NCI-H2196 treated with DMSO at 0.1 percent for 48 hours (cell line): ENCODE measurements at regions not wholly inside any gene's neighbourhood (a gene's known extent, or its start where the extent isn't known, plus 50 kb on each side); places are given as distances from the start of the nearest gene placed in this dataset.
"Not testable (repeated sequence)": the region's sequence is repeated elsewhere in the genome, so short reads cannot be mapped to it uniquely, and the experiment has no call there.

Source experiments
- DNase-seq: peaks from one replicate; lab custom pipeline; 2025; ENCODE audit not compliant: unreplicated experiment; lab: John Stamatoyannopoulos, UW

DNA sequence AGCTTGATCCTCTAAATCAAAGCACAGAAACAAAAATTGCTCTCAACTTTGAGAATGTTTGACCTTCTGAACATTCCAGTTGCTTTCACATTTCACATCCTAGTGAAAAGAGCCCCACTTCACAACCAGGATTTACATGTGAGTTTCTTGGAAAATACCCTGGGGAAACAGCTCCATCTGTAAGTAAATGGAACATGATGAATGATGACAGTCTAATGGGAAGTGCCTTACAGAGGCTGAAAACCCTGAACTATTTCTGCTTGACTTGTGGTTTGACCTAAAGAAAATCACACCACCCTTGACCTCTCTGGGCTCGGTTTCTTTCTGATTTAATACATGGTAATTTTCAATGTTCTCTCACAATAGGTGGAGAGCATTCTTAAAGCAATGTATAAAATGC lies 499.4 kb upstream of the API5 start:
- no peak for DNase-seq

GRCh38 chr11:42812960-42813359 lies 498.8 kb upstream of the API5 start:
- no peak for DNase-seq

GRCh38 chr11:42816471-42816870 lies 495.3 kb upstream of the API5 start:
- DNase-seq = no peak

- DNase-seq = no peak
Observed at GRCh38 chr11:42819126-42819525, 492.7 kb upstream of the API5 start.

DNA sequence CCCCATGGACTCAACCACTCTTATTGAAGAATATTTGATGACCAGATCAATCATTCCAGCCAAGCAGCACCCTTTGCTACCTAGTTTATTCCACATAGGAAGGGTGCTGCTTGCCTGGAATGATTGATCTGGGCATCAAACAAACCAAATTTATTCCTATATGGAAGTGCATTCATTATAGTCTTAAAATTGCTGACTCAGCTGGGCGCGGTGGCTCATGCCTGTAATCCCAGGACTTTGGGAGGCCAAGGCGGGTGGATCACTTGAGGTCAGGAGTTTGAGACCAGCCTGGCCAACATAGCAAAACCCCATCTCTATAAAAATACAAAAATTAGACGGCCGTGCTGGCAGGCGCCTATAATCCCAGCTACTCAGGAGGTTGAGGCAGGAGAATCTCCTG lies 489.6 kb upstream of the API5 start:
- DNase-seq = not testable (repeated sequence)

GRCh38 chr11:42823546-42823945 lies 488.2 kb upstream of the API5 start:
- no peak for DNase-seq

DNA sequence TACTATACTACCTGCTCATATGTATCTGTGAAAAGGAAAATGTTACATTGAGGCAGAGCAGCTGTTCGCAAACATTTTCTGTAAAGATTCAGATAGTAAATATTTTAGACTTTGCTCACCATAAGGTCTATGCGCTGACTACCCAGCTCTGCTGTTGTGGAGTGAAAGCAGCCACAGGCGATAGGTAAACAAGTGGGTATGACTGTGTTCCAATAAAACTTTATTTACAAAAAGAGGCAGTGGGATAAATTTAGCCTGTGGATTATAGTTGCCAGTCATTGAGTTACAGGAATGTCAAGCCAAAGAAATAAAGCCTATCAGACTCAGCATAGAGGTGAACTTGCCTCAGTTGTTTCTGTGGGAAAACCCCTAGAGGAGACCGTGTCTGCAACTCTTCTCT lies 487.7 kb upstream of the API5 start:
- DNase-seq = no peak

GRCh38 chr11:42825598-42825997 lies 486.2 kb upstream of the API5 start:
- DNase-seq = no peak

- no peak for DNase-seq
Observed at GRCh38 chr11:42827845-42828244, 484.0 kb upstream of the API5 start.

DNA sequence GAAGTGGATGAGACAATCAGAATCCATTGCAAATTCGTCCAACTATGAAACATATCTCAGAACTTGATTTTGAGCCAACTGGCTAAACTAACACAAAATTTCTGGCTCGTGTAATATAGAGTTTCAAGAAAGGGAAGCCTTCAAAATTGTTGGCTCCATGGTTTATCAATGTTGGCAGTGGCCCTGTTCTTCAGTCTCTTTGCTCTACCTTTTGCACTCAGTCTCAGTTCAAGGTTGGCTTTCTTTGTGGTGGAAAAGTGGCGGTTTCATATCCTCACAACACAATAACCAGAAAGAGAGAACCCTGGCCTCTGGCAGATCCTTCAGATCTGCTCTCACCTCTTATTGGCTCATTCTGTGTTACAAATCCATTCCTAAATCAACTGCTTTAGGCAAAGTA lies 473.8 kb upstream of the API5 start:
- no peak for DNase-seq

DNA sequence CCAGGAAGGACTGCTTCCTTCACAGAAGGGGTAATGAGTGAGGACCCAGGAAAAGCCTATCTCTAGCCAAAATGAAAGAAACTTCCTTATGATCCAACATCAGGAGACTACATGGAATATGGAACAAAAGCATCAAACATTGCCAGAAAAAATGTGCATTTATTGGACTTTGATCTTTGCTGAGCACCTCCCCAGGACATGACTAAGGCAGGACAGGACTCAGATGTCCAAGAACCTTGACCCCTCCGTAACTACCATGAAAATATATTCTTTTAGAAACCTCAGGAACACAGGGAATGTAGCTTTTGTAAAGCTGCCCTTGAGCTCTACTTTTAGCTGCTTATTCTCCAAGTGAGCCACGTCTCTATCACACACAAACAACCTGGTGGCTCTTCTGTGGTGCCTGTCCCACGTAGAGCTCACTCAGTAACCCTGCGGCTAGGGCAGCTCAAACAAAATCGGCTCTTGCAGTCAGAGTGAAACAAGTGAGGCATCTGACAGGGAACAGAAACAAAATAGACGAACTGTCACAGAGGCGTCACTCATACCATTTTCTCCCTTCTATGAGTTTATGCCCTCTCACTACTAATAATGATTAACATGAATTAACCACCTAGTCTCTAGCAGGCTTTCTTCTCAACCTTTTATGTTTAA lies 471.5 kb upstream of the API5 start:
- no peak for DNase-seq

DNA sequence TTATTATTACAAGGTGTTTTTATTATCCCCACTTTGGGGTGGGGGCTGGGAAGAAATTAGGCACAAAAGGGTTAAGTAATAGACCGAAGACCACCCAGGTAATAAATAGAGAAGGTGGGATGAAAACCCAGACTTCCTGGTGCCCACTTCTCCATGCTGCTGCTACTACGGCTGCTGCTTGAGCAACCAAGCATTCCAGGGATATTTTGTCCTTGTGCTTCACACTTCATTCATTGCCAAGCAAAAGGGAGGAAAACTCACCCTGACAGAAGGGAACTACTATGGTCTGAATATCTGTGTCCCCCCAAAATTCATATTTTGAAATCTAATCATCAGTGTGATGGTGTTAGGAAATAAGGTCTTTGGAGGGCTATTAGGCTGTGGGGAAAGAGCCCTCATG lies 470.9 kb upstream of the API5 start:
- DNase-seq = no peak

DNA sequence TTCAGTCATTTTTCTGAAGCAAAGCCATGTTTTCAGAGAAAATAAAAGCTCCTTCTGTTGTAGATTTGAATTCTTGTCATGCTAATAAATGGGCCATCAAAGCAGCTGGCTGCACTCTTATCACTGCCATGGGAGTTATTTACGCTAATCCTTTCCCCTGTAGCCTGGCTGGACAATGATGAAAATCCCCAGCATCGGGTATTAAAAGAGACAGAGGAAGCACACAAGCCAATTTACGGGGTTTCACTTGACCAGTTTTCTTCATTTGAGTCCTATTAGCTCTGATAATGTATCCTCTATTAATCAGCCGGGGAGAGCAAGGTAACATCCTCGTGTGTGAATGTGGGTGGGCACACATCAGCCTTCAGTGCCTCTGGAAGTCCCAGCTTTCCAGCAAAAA lies 470.2 kb upstream of the API5 start:
- DNase-seq = no peak

DNA sequence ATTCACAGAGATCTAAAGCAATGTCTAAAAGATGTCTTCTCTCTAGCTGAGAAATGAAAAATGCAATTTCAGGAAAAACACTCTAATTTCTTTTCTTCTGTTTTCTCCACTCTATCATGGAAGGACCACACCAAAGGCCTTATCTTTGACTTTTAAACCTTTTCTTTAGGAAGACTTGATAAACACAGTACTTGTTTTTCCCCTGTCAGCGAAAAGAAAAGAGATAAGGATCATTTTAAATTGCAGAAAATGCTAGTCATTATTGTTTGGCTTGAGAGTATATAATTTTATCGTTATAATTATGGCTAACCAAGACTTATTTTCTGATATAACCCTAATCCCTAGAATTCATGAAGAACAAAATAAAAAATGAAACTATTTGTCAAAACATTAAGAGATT lies 462.4 kb upstream of the API5 start:
- no peak for DNase-seq

DNA sequence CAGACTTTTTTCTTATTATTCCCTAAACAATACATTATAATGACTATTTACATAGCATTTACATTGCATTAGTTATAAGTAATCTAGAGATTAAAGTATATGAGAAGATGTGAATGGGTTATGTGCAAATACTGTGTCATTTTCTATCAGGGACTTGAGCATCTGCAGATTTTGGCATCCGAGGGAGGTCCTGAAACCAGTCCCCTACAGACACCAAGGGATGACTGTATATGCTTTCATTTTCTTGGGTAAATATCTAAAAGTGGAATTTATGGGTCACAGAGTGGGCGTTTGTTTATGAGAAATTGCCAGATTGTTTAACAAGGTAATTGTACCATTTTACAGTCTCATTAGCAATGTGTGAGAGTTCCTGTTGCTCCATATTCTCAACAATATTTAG lies 454.5 kb upstream of the API5 start:
- no peak for DNase-seq

- no peak for DNase-seq
Observed at GRCh38 chr11:42870480-42870879, 441.3 kb upstream of the API5 start.

GRCh38 chr11:42873800-42874405 lies 437.9 kb upstream of the API5 start:
- DNase-seq = not testable (repeated sequence)

DNA sequence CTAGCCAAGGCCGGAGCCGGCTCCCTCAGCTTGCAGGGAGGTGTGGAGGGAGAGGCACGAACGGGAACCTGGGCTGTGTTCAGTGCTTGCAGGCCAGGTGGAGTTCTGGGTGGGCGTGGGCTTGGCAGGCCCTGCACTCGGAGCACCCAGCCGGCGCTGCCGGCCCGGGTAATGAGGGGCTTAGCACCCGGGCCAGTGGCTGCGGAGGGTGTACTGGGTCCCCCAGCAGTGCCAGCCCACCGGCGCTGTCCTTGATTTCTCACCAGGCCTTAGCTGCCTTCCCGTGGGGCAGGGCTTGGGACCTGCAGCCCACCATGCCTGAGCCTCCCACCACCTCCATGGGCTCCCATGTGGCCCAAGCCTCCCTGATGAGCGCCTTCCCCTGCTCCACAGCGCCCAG lies 430.5 kb upstream of the API5 start:
- not testable (repeated sequence) for DNase-seq

DNA sequence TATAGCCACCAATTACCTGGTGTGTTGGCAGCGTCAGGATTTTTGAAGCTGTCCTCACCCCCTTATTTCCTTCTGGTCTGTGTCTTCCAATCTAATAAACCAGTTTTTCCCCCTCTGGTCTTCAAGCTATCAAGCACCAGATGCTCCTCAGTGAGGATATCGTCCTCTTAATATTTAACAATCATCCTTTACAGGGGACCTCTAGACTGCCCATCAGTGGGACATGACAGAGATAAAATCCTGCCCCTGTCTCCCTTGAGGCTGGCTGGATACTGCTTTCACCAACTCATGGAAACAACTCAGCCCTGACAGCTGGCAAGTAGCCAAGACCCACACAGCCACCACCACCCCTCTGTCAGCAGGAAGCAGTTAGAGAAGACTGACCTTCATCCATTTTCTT lies 421.0 kb upstream of the API5 start:
- no peak for DNase-seq

GRCh38 chr11:42901084-42901483 lies 410.7 kb upstream of the API5 start:
- DNase-seq = no peak

- DNase-seq = no peak
Observed at GRCh38 chr11:42906226-42906625, 405.6 kb upstream of the API5 start.

- DNase-seq = no peak
Observed at GRCh38 chr11:42913731-42914130, 398.1 kb upstream of the API5 start.

DNA sequence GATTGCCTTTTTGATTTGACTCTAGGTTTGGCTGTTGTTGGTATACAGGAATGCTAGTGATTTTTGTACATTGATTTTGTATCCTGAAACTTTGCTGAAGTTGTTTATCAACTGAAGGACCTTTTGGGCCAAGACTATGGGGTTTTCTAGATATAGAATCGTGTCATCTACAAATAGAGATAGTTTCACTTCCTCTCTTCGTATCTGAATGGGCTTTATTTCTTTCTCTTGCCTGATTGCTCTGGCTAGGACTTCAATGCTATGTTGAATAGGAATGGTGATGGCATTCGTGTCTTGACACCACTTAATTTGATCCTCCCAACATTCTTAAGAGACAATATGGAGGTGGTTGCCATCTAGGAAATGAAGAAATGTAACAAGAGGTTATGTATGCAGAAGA lies 388.1 kb upstream of the API5 start:
- DNase-seq = no peak
